HG03175 (cell line): ENCODE measurements at regions not wholly inside any gene's neighbourhood (a gene's known extent, or its start where the extent isn't known, plus 50 kb on each side); places are given as distances from the start of the nearest gene placed in this dataset.

Experiments used
- ATAC-seq: cut with Tn5 transposase; IDR thresholded peaks from one replicate; pipeline ENCODE4 v1.9.1; 2021; ENCODE audit warnings: mild to moderate bottlenecking, moderate library complexity; ENCODE audit not compliant: unreplicated experiment

GRCh38 chr6:106035655-106036054 lies 50.5 kb upstream of the PRDM1 start:
- no peak for ATAC-seq

GRCh38 chr6:106033806-106034205 lies 52.3 kb upstream of the PRDM1 start:
- ATAC-seq: no peak

GRCh38 chr6:106027758-106028157 lies 58.4 kb upstream of the PRDM1 start:
- ATAC-seq: no peak

- no peak for ATAC-seq
These were observed 59.1 kb upstream of the PRDM1 start for GRCh38 chr6:106026748-106027715.

GRCh38 chr6:106025655-106026054 lies 60.5 kb upstream of the PRDM1 start:
- ATAC-seq: no peak

- no peak for ATAC-seq
These were observed 63.3 kb upstream of the PRDM1 start for GRCh38 chr6:106022801-106023200.

GRCh38 chr6:106017454-106017853 lies 68.7 kb upstream of the PRDM1 start:
- ATAC-seq: no peak

GRCh38 chr6:106014955-106015354 lies 71.2 kb upstream of the PRDM1 start:
- ATAC-seq: no peak

GRCh38 chr6:106011476-106011875 lies 74.7 kb upstream of the PRDM1 start:
- no peak for ATAC-seq

GRCh38 chr6:106005954-106006353 lies 80.2 kb upstream of the PRDM1 start:
- ATAC-seq: no peak

GRCh38 chr6:106005013-106005412 lies 81.1 kb upstream of the PRDM1 start:
- ATAC-seq: no peak

GRCh38 chr6:106003268-106003987 lies 82.7 kb upstream of the PRDM1 start:
- no peak for ATAC-seq

GRCh38 chr6:106002005-106002404 lies 84.1 kb upstream of the PRDM1 start:
- ATAC-seq: no peak

GRCh38 chr6:106000935-106001334 lies 85.2 kb upstream of the PRDM1 start:
- ATAC-seq: no peak

- ATAC-seq: no peak
These were observed 88.7 kb upstream of the PRDM1 start for GRCh38 chr6:105997482-105997881.

- ATAC-seq: no peak
These were observed 90.7 kb upstream of the PRDM1 start for GRCh38 chr6:105995391-105995865.

GRCh38 chr6:105994591-105995390 lies 91.3 kb upstream of the PRDM1 start:
- ATAC-seq: no peak

- ATAC-seq: no peak
These were observed 92.0 kb upstream of the PRDM1 start for GRCh38 chr6:105994118-105994590.

GRCh38 chr6:105993341-105994117 lies 92.6 kb upstream of the PRDM1 start:
- ATAC-seq: no peak

GRCh38 chr6:105992315-105992961 lies 93.7 kb upstream of the PRDM1 start:
- ATAC-seq: peak; percentile 84
